ENCODE measurements at regions not wholly inside any gene's neighbourhood (a gene's known extent, or its start where the extent isn't known, plus 50 kb on each side); places are given as distances from the start of the nearest gene placed in this dataset.
"Not testable (repeated sequence)": the region's sequence is repeated elsewhere in the genome, so short reads cannot be mapped to it uniquely, and the experiment has no call there.

- no peak for DNase-seq (ENCODE audit: low read depth, low spot score)
Measured at GRCh38 chr4:103499094-103499493, 220.7 kb downstream of the TACR3 start.

- no peak for DNase-seq (ENCODE audit: low read depth, low spot score)
Measured at GRCh38 chr4:103498161-103499070, 221.4 kb downstream of the TACR3 start.

GRCh38 chr4:103497692-103498091 is 222.1 kb downstream of the TACR3 start:
- peak; percentile 27 for DNase-seq (ENCODE audit: low read depth, low spot score)

GRCh38 chr4:103496800-103497199 is 223.0 kb downstream of the TACR3 start:
- no peak for DNase-seq (ENCODE audit: low read depth, low spot score)

- DNase-seq (ENCODE audit: low read depth, low spot score): no peak
Measured at GRCh38 chr4:103493450-103494159, 226.2 kb downstream of the TACR3 start.

- DNase-seq (ENCODE audit: low read depth, low spot score): not testable (repeated sequence)
Measured at GRCh38 chr4:103485296-103485695, 234.5 kb downstream of the TACR3 start.

GRCh38 chr4:103484521-103484920 is 235.3 kb downstream of the TACR3 start:
- no peak for DNase-seq (ENCODE audit: low read depth, low spot score)

GRCh38 chr4:103482893-103483292 is 236.9 kb downstream of the TACR3 start:
- DNase-seq (ENCODE audit: low read depth, low spot score): no peak

GRCh38 chr4:103482471-103482870 is 237.3 kb downstream of the TACR3 start:
- DNase-seq (ENCODE audit: low read depth, low spot score): no peak

- DNase-seq (ENCODE audit: low read depth, low spot score): no peak
Measured at GRCh38 chr4:103478734-103479133, 241.1 kb downstream of the TACR3 start.

GRCh38 chr4:103478210-103478609 is 241.6 kb downstream of the TACR3 start:
- peak; percentile 10 for DNase-seq (ENCODE audit: low read depth, low spot score)

- no peak for DNase-seq (ENCODE audit: low read depth, low spot score)
Measured at GRCh38 chr4:103457566-103457965, 259.4 kb upstream of the CENPE start.

GRCh38 chr4:103451341-103451740 is 253.2 kb upstream of the CENPE start:
- no peak for DNase-seq (ENCODE audit: low read depth, low spot score)

GRCh38 chr4:103450693-103451092 is 252.6 kb upstream of the CENPE start:
- DNase-seq (ENCODE audit: low read depth, low spot score): no peak

- no peak for DNase-seq (ENCODE audit: low read depth, low spot score)
Measured at GRCh38 chr4:103449296-103450023, 251.3 kb upstream of the CENPE start.

- no peak for DNase-seq (ENCODE audit: low read depth, low spot score)
Measured at GRCh38 chr4:103445377-103445776, 247.2 kb upstream of the CENPE start.

GRCh38 chr4:103443324-103443723 is 245.2 kb upstream of the CENPE start:
- no peak for DNase-seq (ENCODE audit: low read depth, low spot score)

GRCh38 chr4:103429283-103429682 is 231.1 kb upstream of the CENPE start:
- peak; percentile 78 for DNase-seq (ENCODE audit: low read depth, low spot score)

GRCh38 chr4:103425406-103425805 is 227.3 kb upstream of the CENPE start:
- no peak for DNase-seq (ENCODE audit: low read depth, low spot score)

- DNase-seq (ENCODE audit: low read depth, low spot score): no peak
Measured at GRCh38 chr4:103424853-103425252, 226.7 kb upstream of the CENPE start.

GRCh38 chr4:103423261-103423660 is 225.1 kb upstream of the CENPE start:
- DNase-seq (ENCODE audit: low read depth, low spot score): no peak
